ENCODE measurements at regions not wholly inside any gene's neighbourhood (a gene's known extent, or its start where the extent isn't known, plus 50 kb on each side); places are given as distances from the start of the nearest gene placed in this dataset.

DNA sequence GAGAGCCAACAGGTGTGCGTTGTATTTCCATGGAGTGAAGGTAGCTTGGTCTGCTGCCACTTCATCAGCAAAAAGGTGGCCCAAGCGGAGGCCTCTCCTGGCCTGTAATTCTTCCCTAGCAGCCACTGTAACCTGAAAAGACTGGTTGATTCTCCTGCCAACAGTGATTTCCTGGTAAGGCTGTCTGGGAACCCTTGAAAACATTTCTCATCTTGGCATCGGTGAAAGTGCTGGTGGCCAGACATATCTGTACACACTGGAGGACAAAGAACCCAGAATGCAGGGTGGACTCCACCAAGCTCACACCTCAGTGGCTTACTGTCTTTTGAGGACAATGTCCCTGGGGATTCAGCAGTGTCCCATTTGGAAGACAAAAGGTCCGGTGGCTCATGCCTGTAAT is 128.0 kb downstream of the TRIM29 start:
- in situ Hi-C loops (cut with HindIII; ENCODE audit: extremely low pct_ligation_motif_present, low pct_unique_long_range_greater_than_20kb) (loop anchor here (10.0 kb wide), 1 partner anchor 345 kb away; no protein-coding TSS in a partner anchor), intact Hi-C loops (cut with micrococcal nuclease; ENCODE audit: unreplicated experiment) (no loop called here)
- Histone ChIP-seq H2AFZ (ENCODE audit: low read length) (no peak overlapping the region), H3K4me2 (ENCODE audit: low read depth, low read length) (no peak overlapping the region), H3K9me3 (ENCODE audit: low read length) (no peaks in the 10 kb centered on the region), H3K4me1 (ENCODE audit: insufficient read depth, low read length) (no peaks in the 10 kb centered on the region), H3K4me3 (replicated peaks in 1 of 3; ENCODE audit: insufficient read depth in 1 of 3, low read depth in 2 of 3, low read length in 3 of 3) (no peak overlapping the region), H3K27ac (ENCODE audit: extremely low read length, insufficient read depth, low read length) (no peak overlapping the region), H3K27me3 (ENCODE audit: control insufficient read depth in 1 of 2, insufficient read depth in 2 of 2, low read length in 2 of 2) (peaks cover 7 to 38% of the 10 kb centered on the region in 2 experiments; a peak in 3 of 5 replicates), H3K9ac (ENCODE audit: insufficient read depth, low read depth, low read length) (no peak overlapping the region), H4K20me1 (ENCODE audit: insufficient read depth, low read length) (no peaks in the 10 kb centered on the region), H3K79me2 (ENCODE audit: insufficient read depth, low read length) (no peaks in the 10 kb centered on the region), H3K36me3 (replicated peaks in 1 of 2; ENCODE audit: control insufficient read depth in 1 of 2, insufficient read depth in 2 of 2, low read length in 2 of 2) (no peaks in the 10 kb centered on the region)
- FAIRE-seq (no peak), DNase-seq (ENCODE audit: low spot score) (no peak), ATAC-seq (no peak)
- CTCF ChIA-PET (ENCODE audit: low intra/inter-chr PET ratio, low total read pairs), result no interaction called here
- TF ChIP-seq ZNF251 (CRISPR knock-in tag; IDR thresholded peaks at IDR 0.05), result no peak
- TF ChIP-seq ZSCAN25 (CRISPR knock-in tag; IDR thresholded peaks at IDR 0.05), result no peak
- TF ChIP-seq, protein P1, sequence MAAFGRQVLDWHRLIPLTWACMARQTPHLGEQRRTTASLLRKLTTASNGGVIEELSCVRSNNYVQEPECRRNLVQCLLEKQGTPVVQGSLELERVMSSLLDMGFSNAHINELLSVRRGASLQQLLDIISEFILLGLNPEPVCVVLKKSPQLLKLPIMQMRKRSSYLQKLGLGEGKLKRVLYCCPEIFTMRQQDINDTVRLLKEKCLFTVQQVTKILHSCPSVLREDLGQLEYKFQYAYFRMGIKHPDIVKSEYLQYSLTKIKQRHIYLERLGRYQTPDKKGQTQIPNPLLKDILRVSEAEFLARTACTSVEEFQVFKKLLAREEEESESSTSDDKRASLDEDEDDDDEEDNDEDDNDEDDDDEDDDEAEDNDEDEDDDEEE (CRISPR knock-in tag; IDR thresholded peaks at IDR 0.05), result no peak
- TF ChIP-seq ZSCAN31 (CRISPR knock-in tag; IDR thresholded peaks at IDR 0.05; ENCODE audit: low read depth), result no peak
- no peak for TF ChIP-seq NKX3-1 (CRISPR knock-in tag; IDR thresholded peaks at IDR 0.05)
- TF ChIP-seq RELA (CRISPR knock-in tag; IDR thresholded peaks at IDR 0.05), result no peak
- TF ChIP-seq, protein P2, sequence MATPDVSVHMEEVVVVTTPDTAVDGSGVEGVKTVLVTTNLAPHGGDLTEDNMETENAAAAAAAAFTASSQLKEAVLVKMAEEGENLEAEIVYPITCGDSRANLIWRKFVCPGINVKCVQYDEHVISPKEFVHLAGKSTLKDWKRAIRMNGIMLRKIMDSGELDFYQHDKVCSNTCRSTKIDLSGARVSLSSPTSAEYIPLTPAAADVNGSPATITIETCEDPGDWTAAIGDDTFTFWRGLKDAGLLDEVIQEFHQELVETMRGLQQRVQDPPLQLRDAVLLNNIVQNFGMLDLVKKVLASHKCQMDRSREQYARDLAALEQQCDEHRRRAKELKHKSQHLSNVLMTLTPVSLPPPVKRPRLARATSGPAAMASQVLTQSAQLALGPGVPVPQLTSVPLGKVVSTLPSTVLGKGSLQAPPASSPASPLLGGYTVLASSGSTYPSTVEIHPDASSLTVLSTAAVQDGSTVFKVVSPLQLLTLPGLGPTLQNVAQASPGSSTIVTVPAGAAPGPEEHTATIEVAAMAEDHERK (CRISPR knock-in tag; IDR thresholded peaks at IDR 0.05; ENCODE audit: low read depth), result no peak
- no peak for TF ChIP-seq REXO4 (CRISPR knock-in tag; IDR thresholded peaks at IDR 0.05; ENCODE audit: borderline replicate concordance)
- no peak for TF ChIP-seq ZNF44 (CRISPR knock-in tag; IDR thresholded peaks at IDR 0.05)
- no peak for TF ChIP-seq ATF7-NPFF (CRISPR knock-in tag; IDR thresholded peaks at IDR 0.05; ENCODE audit: low read depth)
- no peak for TF ChIP-seq MEF2D (CRISPR knock-in tag; IDR thresholded peaks at IDR 0.05)
- TF ChIP-seq PHF20 (CRISPR knock-in tag; IDR thresholded peaks at IDR 0.05), result no peak
- TF ChIP-seq, protein P3, sequence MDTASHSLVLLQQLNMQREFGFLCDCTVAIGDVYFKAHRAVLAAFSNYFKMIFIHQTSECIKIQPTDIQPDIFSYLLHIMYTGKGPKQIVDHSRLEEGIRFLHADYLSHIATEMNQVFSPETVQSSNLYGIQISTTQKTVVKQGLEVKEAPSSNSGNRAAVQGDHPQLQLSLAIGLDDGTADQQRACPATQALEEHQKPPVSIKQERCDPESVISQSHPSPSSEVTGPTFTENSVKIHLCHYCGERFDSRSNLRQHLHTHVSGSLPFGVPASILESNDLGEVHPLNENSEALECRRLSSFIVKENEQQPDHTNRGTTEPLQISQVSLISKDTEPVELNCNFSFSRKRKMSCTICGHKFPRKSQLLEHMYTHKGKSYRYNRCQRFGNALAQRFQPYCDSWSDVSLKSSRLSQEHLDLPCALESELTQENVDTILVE (CRISPR knock-in tag; IDR thresholded peaks at IDR 0.05), result no peak
- 24% methylated on average over 3 of the region's 4 CpGs for WGBS (ENCODE audit: low lambda C conversion rate)
- POLR2A ChIA-PET, result no interaction called here
- no TSS peak for BruUV-seq (replicated peaks)

Measured in HepG2 (cell line).